Stomach smooth muscle (tissue), 2 donors: ENCODE measurements at regions not wholly inside any gene's neighbourhood (a gene's known extent, or its start where the extent isn't known, plus 50 kb on each side); places are given as distances from the start of the nearest gene placed in this dataset.

Experiments used
- H3K27ac ChIP-seq: one replicate; pipeline ENCODE4 v1.7.0; 2013; ENCODE audit warnings: mild to moderate bottlenecking, low read length, inconsistent platforms
- H3K27me3 ChIP-seq, 2 donors: one replicate each; pipeline ENCODE4 v1.7.0; 2013; ENCODE audit warnings: low read length in 2 of 2; ENCODE audit not compliant: insufficient read depth in 2 of 2, control insufficient read depth in 1 of 2
- H3K36me3 ChIP-seq, 2 donors: one replicate each; pipeline ENCODE4 v1.7.0; 2013; ENCODE audit warnings: low read length in 2 of 2; ENCODE audit not compliant: control insufficient read depth in 2 of 2, insufficient read depth in 2 of 2
- H3K4me1 ChIP-seq: one replicate; pipeline ENCODE4 v1.7.0; 2013; ENCODE audit warnings: low read length; ENCODE audit not compliant: control insufficient read depth, insufficient read depth
- H3K4me3 ChIP-seq, 2 donors: one replicate each; pipeline ENCODE4 v1.7.0; 2013; ENCODE audit warnings: low read length in 2 of 2
- H3K9ac ChIP-seq, 2 donors: one replicate each; pipeline ENCODE4 v1.7.0; 2013; ENCODE audit warnings: low read length in 2 of 2, mild to moderate bottlenecking in 1 of 2
- H3K9me3 ChIP-seq, 2 donors: one replicate each; pipeline ENCODE4 v1.7.0; 2013; ENCODE audit warnings: low read length in 2 of 2; ENCODE audit not compliant: control insufficient read depth in 2 of 2
- donor health status: healthy.
- donor health status: Pancreatic carcinoma.

DNA sequence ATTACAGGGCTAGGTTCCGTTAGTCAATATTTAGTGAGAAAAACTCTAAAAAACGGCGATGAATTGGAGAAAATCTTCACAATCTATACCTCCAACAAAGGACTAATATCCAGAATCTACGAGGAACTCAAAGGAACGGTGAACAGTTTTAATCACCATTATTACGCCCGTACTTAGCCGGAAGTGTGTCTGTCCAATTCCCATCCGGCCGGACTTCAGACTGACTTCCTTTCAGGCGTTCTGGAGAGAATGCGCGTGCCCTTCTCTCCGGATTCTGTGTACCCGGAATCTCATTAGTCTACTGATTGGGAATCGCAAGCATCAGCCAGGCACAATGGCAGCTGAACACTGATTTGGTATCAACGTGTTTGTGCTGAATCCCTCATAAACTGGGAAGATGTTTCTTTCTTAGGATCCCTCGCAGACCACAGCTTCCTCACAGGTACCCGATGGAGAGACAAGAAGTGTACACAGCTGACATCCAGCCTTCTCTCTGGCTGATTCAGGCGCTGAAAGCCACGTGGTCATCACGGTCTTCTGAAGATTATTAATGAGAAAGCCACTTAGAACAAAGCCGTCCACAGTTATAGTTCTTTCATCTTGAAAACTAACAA lies 239.9 kb downstream of the ZNF516 start:
- Histone ChIP-seq H3K9ac (no peak overlapping the region), H3K9me3 (no peaks in the 10 kb centered on the region), H3K27ac (no peak overlapping the region), H3K36me3 (no peaks in the 10 kb centered on the region), H3K27me3 (no peaks in the 10 kb centered on the region), H3K4me3 (no peak overlapping the region), H3K4me1 (peaks cover 4% of the 10 kb centered on the region)

DNA sequence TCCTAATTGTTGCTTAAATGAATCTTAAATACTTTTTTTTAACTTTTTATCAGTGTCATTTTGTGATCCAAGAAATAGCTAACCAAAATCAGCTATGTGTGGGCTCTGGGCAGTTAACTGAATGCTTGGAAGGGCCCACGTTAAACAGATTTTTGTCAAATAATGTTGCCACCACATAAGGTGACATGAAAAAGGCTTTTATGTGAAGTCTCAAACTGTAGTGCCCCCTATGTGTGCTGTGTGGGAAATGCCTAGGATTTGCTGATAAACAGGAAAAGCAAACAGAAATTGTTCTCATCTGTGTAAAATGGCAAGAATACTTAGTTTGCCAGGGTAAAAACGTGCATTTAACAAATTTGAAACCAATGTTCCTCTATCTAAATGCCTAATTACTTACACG lies 242.2 kb downstream of the ZNF516 start:
- Histone ChIP-seq H3K4me3 (no peak overlapping the region), H3K9ac (no peak overlapping the region), H3K4me1 (peaks cover 4% of the 10 kb centered on the region), H3K27me3 (no peaks in the 10 kb centered on the region), H3K36me3 (no peaks in the 10 kb centered on the region), H3K9me3 (no peaks in the 10 kb centered on the region), H3K27ac (no peak overlapping the region)

DNA sequence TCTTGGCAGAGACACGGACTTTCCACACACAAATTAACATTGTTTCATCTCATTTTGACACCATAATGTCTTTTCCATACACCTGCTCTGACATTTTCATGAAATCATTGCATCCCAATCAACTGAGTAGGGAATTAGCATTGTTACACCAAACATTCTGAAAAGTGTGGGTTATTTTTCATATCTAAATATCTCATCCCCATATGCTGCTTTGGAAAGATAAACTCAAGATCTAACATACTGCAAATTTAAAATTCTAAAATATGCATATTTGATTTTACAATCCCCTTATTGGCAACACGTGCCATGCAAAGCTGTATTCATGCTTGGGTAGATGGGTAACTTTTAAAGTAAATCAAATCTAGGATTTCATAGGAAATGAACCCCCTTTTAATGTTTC lies 242.9 kb downstream of the ZNF516 start:
- H3K27me3 ChIP-seq = no peaks in the 10 kb centered on the region
- peaks cover 4% of the 10 kb centered on the region for H3K4me1 ChIP-seq
- no peak overlapping the region for H3K9ac ChIP-seq
- H3K4me3 ChIP-seq = no peak overlapping the region
- H3K9me3 ChIP-seq = no peaks in the 10 kb centered on the region
- H3K27ac ChIP-seq = no peak overlapping the region
- H3K36me3 ChIP-seq = no peaks in the 10 kb centered on the region

DNA sequence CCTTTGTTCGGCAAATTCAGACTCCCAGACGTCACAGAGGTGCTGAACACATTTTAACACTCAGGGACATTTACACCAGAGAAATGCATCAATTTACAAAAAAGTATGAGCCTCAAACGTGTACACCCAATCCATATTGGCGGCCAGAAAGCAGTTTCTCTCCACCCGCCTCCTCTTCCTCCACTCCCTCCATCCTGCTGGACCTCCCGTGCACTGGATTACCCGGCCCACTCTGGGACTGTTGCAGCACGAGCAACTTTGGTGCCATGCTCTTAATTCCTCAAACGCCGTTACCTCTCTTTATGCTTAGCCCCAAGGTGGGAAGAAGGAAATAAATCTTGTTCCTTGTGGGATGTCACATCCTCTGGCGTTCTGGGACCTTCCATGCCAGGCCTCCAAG lies 243.4 kb downstream of the ZNF516 start:
- Histone ChIP-seq H3K4me3 (no peak overlapping the region), H3K9me3 (no peaks in the 10 kb centered on the region), H3K27ac (no peak overlapping the region), H3K27me3 (no peaks in the 10 kb centered on the region), H3K9ac (no peak overlapping the region), H3K4me1 (peaks cover 3% of the 10 kb centered on the region), H3K36me3 (no peaks in the 10 kb centered on the region)

DNA sequence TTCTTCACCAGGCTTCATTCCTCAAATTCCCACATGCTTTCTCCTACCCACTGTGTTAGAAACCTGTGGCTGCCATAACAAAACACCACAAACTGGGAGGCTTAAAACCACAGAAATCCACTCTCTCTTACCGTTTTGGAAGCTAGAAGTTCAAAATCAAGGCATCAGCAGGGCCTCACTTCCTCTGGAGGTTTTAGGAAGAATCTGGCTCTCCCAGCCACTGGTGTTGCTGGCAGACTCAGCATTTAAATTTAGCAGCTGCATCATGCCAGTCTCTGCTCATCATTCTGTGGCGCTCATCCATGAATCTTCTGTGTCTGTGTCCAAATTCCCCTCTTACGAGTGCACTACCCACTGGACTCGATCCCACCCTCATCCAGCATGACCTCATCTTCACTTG lies 248.5 kb downstream of the ZNF516 start:
- peaks cover 0 to 3% of the 10 kb centered on the region in 2 donors for H3K9me3 ChIP-seq
- no peak overlapping the region for H3K4me3 ChIP-seq
- H3K4me1 ChIP-seq = no peaks in the 10 kb centered on the region
- H3K27me3 ChIP-seq = no peaks in the 10 kb centered on the region
- H3K9ac ChIP-seq = no peak overlapping the region
- H3K36me3 ChIP-seq = no peaks in the 10 kb centered on the region
- no peak overlapping the region for H3K27ac ChIP-seq

DNA sequence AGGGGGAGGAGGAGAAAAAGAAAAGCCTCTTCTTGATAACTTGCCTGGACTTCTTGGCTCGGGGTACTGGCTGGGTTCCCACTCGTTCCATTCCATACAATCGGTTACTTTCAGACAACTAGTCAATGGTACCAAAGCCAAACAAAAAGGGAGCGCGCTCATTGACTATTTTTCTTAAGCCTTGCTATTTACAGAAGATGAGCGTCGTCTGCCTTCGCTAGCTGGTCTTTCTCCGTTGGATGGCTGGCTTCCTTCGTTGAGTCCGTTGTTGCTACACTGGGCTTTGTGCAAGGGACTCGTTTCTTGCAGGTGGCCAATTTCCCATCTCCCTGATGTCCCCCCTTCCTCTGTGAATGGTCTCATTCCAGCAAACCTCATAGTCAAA lies 260.4 kb downstream of the ZNF516 start:
- Histone ChIP-seq H3K27me3 (peaks cover 0 to 2% of the 10 kb centered on the region in 2 donors), H3K27ac (no peak overlapping the region), H3K4me3 (peak overlapping the region in 1 of 2 donors; percentile 40), H3K36me3 (no peaks in the 10 kb centered on the region), H3K9ac (no peak overlapping the region), H3K4me1 (no peaks in the 10 kb centered on the region), H3K9me3 (peaks cover 2 to 5% of the 10 kb centered on the region in 2 donors)

DNA sequence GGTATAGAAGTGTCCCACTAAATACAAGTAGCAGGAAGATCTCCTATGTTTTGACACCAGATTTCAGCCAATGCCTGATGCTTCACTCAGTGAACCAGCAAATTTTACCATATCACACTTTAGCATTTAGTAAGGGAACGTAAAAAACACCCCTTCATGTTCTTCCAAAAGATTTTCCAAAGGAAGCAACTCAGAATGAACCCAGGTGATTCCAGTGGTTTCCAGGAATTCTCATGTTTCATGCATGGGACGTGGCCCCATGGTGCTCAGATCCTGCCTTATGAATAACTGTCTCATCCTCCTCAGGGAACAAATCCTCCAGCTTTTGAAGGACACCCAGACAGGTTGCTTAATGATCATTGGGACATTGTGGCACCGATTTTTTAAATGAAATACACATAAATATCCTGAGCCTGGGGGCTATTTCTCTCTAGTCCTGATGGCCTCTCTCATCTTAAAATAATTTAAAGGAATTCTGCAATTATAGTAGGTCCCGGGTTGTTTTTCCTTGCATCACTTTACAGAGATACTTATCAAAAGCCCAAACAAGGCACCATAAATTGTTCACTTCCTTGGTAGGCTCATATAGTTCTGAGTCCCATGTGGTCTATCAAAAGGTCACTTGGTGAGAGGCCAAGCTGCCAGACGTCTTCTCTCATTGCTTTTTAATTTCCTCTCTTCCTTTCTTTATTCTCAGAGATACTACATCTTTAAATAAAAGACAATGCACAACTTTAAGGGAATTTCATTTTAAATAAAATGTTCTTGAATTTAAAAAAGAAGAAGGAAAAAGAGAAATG lies 261.0 kb downstream of the ZNF516 start:
- Histone ChIP-seq H3K36me3 (no peaks in the 10 kb centered on the region), H3K27ac (no peak overlapping the region), H3K9ac (no peak overlapping the region), H3K27me3 (peaks cover 0 to 2% of the 10 kb centered on the region in 2 donors), H3K4me3 (peak overlapping the region in 1 of 2 donors; percentile 40), H3K4me1 (no peaks in the 10 kb centered on the region), H3K9me3 (peaks cover 2 to 5% of the 10 kb centered on the region in 2 donors)

DNA sequence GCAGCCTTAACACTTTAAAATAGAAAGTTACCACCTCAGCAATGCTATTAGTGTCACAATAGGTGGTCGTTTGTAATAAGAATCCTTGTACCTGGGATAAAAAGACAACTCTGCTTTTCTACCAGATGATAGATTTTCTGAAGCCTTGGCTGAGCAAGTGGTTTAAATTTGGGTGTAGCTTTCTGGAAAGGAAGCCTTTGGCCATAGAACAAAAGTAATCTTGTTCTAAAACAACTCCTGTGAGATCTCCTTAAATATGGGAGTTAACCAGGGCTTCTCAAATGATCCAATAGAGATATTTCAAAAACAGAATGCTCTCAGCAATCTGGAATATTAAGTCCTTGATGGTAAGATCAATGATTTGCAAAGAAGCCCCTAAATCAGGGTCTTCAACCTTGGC lies 261.6 kb downstream of the ZNF516 start:
- H3K36me3 ChIP-seq = no peaks in the 10 kb centered on the region
- H3K9ac ChIP-seq = no peak overlapping the region
- H3K4me3 ChIP-seq = no peak overlapping the region
- H3K4me1 ChIP-seq = no peaks in the 10 kb centered on the region
- no peak overlapping the region for H3K27ac ChIP-seq
- H3K9me3 ChIP-seq = peaks cover 2 to 5% of the 10 kb centered on the region in 2 donors
- peaks cover 0 to 2% of the 10 kb centered on the region in 2 donors for H3K27me3 ChIP-seq

DNA sequence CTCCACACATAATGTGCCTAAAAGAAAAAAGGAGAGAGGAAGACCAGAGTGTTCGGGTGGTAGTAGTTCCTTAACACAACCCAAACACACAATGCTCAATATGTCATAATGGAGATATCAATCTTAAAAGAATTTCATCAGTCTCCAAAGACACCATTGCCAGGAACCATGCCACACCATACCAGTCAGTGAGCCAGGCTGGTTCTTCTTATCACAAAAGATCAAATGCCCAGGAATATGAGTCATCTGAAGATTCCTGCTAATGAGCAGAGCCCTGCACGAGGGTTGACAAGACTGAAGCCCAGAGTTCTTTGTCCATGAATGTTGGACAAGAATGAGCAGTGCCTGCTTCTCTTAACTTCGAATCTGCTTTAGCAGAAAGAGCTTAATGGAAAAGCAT lies 262.3 kb downstream of the ZNF516 start:
- Histone ChIP-seq H3K9me3 (peaks cover under 1 to 5% of the 10 kb centered on the region in 2 donors), H3K9ac (no peak overlapping the region), H3K27me3 (peaks cover 0 to 2% of the 10 kb centered on the region in 2 donors), H3K36me3 (no peaks in the 10 kb centered on the region), H3K4me1 (no peaks in the 10 kb centered on the region), H3K4me3 (no peak overlapping the region), H3K27ac (no peak overlapping the region)

DNA sequence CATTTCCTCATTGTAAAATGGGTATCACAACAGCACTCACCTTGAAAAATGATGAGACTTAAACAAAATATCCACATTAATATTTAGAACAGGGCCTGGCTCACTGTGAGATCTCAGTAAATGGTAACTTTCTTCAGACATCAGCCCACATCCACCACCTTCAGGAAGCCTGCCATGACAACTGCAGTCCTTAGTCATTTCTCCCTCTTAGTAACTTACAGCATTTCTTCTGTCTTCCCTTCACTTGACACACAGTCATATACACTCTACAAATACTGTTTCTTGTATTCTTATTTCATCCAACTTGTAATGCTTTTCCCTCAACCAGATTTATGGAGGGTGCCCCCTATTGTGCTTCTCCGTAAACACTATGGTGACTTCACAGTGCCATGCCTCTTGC lies 263.0 kb downstream of the ZNF516 start:
- no peak overlapping the region for H3K9ac ChIP-seq
- no peaks in the 10 kb centered on the region for H3K4me1 ChIP-seq
- no peak overlapping the region for H3K27ac ChIP-seq
- no peaks in the 10 kb centered on the region for H3K9me3 ChIP-seq
- H3K27me3 ChIP-seq = peaks cover 0 to 2% of the 10 kb centered on the region in 2 donors
- no peak overlapping the region for H3K4me3 ChIP-seq
- no peaks in the 10 kb centered on the region for H3K36me3 ChIP-seq

DNA sequence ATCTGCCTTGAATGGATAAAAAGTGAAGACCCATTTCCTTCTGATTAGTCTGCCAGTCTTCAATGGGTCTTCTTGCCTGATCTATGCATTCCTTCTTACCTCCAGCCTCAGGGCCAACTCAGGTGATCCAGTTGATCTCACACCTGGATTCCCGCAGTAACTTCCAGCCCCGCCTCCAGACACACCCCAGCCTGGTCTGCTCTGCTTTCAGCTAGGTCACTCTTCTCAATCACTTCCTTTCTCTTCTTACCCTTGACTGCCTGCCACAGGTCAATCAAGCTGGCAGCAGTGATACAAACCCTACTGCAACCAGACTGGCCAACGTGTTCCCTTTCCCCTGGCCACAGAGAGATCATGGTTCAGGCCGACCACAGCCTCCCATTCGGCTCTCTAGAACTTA lies 263.6 kb downstream of the ZNF516 start:
- H3K9ac ChIP-seq = no peak overlapping the region
- H3K27me3 ChIP-seq = peaks cover 0 to 2% of the 10 kb centered on the region in 2 donors
- no peak overlapping the region for H3K4me3 ChIP-seq
- no peaks in the 10 kb centered on the region for H3K4me1 ChIP-seq
- no peak overlapping the region for H3K27ac ChIP-seq
- H3K9me3 ChIP-seq = no peaks in the 10 kb centered on the region
- H3K36me3 ChIP-seq = no peaks in the 10 kb centered on the region
